PC-3 (cell line): ENCODE measurements at regions not wholly inside any gene's neighbourhood (a gene's known extent, or its start where the extent isn't known, plus 50 kb on each side); places are given as distances from the start of the nearest gene placed in this dataset.

Source experiments
- EZH2 ChIP-seq: fragments of 300-600 bp; sonication (generic); IDR thresholded peaks from one replicate; pipeline ENCODE4 v1.6.1; 2017; ENCODE audit warnings: antibody characterized with exemption, mild to moderate bottlenecking, low read length; ENCODE audit not compliant: unreplicated experiment
- EZH2phosphoT487 ChIP-seq: fragments of 300-600 bp; sonication (generic); IDR thresholded peaks from 2 replicates; pipeline ENCODE4 v1.6.1; 2018; ENCODE audit warnings: mild to moderate bottlenecking, antibody characterized with exemption, low read length, borderline replicate concordance
- TF ChIP-seq, protein P1 (sequence below): fragments of 300-600 bp; sonication (generic); conservative IDR thresholded peaks from 2 replicates; pipeline ENCODE4 v1.5.1; 2017; ENCODE audit warnings: antibody characterized with exemption, low read depth, mild to moderate bottlenecking, low read length

DNA sequence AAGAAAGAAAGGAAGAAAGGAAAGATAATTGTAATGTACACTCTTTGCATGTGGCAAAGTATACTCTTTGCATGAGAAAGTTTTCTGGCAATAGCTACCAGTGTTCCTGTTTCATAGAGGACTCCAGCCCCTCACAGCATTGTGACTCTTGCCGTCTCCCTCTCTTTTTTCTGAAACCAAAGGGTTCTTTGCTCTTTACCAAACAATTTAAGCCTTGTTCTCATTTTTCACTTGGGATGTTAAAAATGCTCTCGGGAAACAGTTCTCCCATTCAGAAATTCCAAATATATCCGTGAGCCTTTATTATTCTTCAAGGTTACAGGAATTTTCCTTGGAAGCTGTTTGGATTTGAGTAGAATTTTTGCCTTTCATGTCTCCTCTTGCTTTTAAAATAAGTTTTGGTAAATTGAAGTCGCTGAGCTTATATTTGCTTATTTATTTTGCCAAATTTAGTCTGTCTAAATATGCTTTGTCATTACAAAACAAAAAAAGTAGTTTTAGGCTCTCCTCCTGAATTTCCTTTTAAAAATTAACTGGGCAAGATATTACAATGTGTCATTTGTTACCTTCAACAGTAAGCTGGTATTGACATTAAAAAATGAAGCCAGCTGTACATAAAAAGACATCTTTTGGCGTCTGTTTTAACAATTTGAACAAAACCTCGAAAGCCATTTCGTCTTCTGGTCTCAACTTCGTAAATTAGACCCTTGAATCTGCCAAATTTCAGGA, 103.8 kb upstream of the ARMC2 start:
- TF ChIP-seq, protein P1, sequence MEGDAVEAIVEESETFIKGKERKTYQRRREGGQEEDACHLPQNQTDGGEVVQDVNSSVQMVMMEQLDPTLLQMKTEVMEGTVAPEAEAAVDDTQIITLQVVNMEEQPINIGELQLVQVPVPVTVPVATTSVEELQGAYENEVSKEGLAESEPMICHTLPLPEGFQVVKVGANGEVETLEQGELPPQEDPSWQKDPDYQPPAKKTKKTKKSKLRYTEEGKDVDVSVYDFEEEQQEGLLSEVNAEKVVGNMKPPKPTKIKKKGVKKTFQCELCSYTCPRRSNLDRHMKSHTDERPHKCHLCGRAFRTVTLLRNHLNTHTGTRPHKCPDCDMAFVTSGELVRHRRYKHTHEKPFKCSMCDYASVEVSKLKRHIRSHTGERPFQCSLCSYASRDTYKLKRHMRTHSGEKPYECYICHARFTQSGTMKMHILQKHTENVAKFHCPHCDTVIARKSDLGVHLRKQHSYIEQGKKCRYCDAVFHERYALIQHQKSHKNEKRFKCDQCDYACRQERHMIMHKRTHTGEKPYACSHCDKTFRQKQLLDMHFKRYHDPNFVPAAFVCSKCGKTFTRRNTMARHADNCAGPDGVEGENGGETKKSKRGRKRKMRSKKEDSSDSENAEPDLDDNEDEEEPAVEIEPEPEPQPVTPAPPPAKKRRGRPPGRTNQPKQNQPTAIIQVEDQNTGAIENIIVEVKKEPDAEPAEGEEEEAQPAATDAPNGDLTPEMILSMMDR: no peak
- no peak for TF ChIP-seq EZH2
- no peak for TF ChIP-seq EZH2phosphoT487
